Parathyroid adenoma (tissue), 2 donors: ENCODE measurements at regions not wholly inside any gene's neighbourhood (a gene's known extent, or its start where the extent isn't known, plus 50 kb on each side); places are given as distances from the start of the nearest gene placed in this dataset.

Source experiments
- H2AFZ ChIP-seq: fragments of 300-600 bp; sonication (generic); one replicate; pipeline ENCODE4 v1.7.0; 2017; ENCODE audit warnings: antibody characterized with exemption, mild to moderate bottlenecking
- H3K27ac ChIP-seq: fragments of 300-600 bp; sonication (generic); one replicate; pipeline ENCODE4 v1.7.0; 2017
- H3K27me3 ChIP-seq: fragments of 300-600 bp; sonication (generic); one replicate; pipeline ENCODE4 v1.7.0; 2017; ENCODE audit warnings: low read length; ENCODE audit not compliant: control insufficient read depth, insufficient read depth
- H3K36me3 ChIP-seq: fragments of 300-600 bp; sonication (generic); one replicate; pipeline ENCODE4 v1.7.0; 2017; ENCODE audit warnings: low read length; ENCODE audit not compliant: control insufficient read depth, insufficient read depth
- H3K4me1 ChIP-seq: fragments of 300-600 bp; sonication (generic); one replicate; pipeline ENCODE4 v1.7.0; 2017; ENCODE audit warnings: control low read depth
- H3K4me2 ChIP-seq: fragments of 300-600 bp; sonication (generic); one replicate; pipeline ENCODE4 v1.7.0; 2017; ENCODE audit warnings: low read length
- H3K4me3 ChIP-seq: fragments of 300-600 bp; sonication (generic); one replicate; pipeline ENCODE4 v1.7.0; 2017; ENCODE audit warnings: low read depth, low read length
- H3K79me2 ChIP-seq: fragments of 300-600 bp; sonication (generic); one replicate; pipeline ENCODE4 v1.7.0; 2017; ENCODE audit warnings: control low read depth
- H3K9ac ChIP-seq: fragments of 300-600 bp; sonication (generic); one replicate; pipeline ENCODE4 v1.7.0; 2017; ENCODE audit warnings: mild to moderate bottlenecking
- H3K9me3 ChIP-seq: fragments of 300-600 bp; sonication (generic); one replicate; pipeline ENCODE4 v1.7.0; 2017; ENCODE audit warnings: low read length; ENCODE audit not compliant: control insufficient read depth
- CTCF ChIP-seq: fragments of 300-600 bp; sonication (generic); IDR thresholded peaks from one replicate; pipeline ENCODE4 v1.7.0; 2017; ENCODE audit warnings: antibody characterized with exemption, mild to moderate bottlenecking
- donor health status: primary hyperparathyroidism.

GRCh38 chr11:128341280-128342248 lies 245.8 kb downstream of the ETS1 start:
- Histone ChIP-seq H3K4me3 (no peak overlapping the region), H3K36me3 (no peaks in the 10 kb centered on the region), H3K27me3 (no peaks in the 10 kb centered on the region), H2AFZ (no peak overlapping the region), H3K27ac (peak overlapping the region; percentile 52), H3K79me2 (no peaks in the 10 kb centered on the region), H3K4me1 (no peaks in the 10 kb centered on the region), H3K9me3 (no peaks in the 10 kb centered on the region), H3K4me2 (no peak overlapping the region), H3K9ac (no peak overlapping the region)
- TF ChIP-seq CTCF, result no peak

GRCh38 chr11:128339792-128340191 lies 247.6 kb downstream of the ETS1 start:
- H3K27ac ChIP-seq, result no peak overlapping the region
- no peaks in the 10 kb centered on the region for H3K4me1 ChIP-seq
- no peak overlapping the region for H3K4me3 ChIP-seq
- no peak for TF ChIP-seq CTCF
- H3K9ac ChIP-seq, result no peak overlapping the region
- H3K36me3 ChIP-seq, result no peaks in the 10 kb centered on the region
- H3K79me2 ChIP-seq, result no peaks in the 10 kb centered on the region
- no peak overlapping the region for H3K4me2 ChIP-seq
- no peaks in the 10 kb centered on the region for H3K9me3 ChIP-seq
- no peak overlapping the region for H2AFZ ChIP-seq
- H3K27me3 ChIP-seq, result no peaks in the 10 kb centered on the region

- H3K9ac ChIP-seq, result no peak overlapping the region
- H3K4me2 ChIP-seq, result no peak overlapping the region
- no peak overlapping the region for H2AFZ ChIP-seq
- H3K4me1 ChIP-seq, result no peaks in the 10 kb centered on the region
- no peaks in the 10 kb centered on the region for H3K79me2 ChIP-seq
- no peaks in the 10 kb centered on the region for H3K36me3 ChIP-seq
- H3K9me3 ChIP-seq, result no peaks in the 10 kb centered on the region
- no peak overlapping the region for H3K4me3 ChIP-seq
- no peak for TF ChIP-seq CTCF
- H3K27ac ChIP-seq, result no peak overlapping the region
- H3K27me3 ChIP-seq, result no peaks in the 10 kb centered on the region
These were observed 248.5 kb downstream of the ETS1 start for GRCh38 chr11:128338811-128339210.

GRCh38 chr11:128336203-128336602 lies 251.2 kb downstream of the ETS1 start:
- no peak for TF ChIP-seq CTCF
- no peak overlapping the region for H2AFZ ChIP-seq

More at GRCh38 chr11:128336203-128336602, 251.2 kb downstream of the ETS1 start:
- Histone ChIP-seq H3K9me3 (no peaks in the 10 kb centered on the region), H3K36me3 (no peaks in the 10 kb centered on the region), H3K9ac (no peak overlapping the region), H3K4me3 (no peak overlapping the region), H3K27me3 (no peaks in the 10 kb centered on the region), H3K27ac (peak overlapping the region; percentile 67), H3K4me1 (no peaks in the 10 kb centered on the region), H3K79me2 (no peaks in the 10 kb centered on the region), H3K4me2 (no peak overlapping the region)
